Activated CD4-positive, alpha-beta T cell treated with anti-CD3 and anti-CD28 coated beads for 1 hour (primary cell): ENCODE measurements at regions not wholly inside any gene's neighbourhood (a gene's known extent, or its start where the extent isn't known, plus 50 kb on each side); places are given as distances from the start of the nearest gene placed in this dataset.

Experiments used
- DNase-seq: peaks from one replicate; pipeline ENCODE4 v3.0.0-alpha.2; 2020

DNA sequence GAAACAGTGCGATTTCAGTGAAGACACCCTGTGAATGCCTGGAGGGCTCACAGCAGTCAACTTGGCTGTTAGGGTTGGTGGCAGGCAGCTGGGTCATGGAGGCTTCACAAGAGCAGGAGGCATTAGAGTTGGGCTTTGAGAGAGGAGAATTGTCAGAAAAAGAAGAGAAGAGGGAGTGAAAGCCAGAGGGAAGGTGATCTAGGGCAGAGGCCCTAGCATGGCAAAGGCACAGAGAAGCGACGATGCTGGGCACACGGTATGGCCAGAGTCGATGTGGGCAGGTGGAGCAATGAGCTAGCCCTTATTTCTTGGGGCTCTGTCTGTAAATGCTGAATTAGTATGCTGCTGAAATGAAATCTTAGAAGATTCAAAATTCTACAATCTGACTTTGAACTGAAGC, 52.6 kb upstream of the OLFM4 start:
- DNase-seq = no peak

DNA sequence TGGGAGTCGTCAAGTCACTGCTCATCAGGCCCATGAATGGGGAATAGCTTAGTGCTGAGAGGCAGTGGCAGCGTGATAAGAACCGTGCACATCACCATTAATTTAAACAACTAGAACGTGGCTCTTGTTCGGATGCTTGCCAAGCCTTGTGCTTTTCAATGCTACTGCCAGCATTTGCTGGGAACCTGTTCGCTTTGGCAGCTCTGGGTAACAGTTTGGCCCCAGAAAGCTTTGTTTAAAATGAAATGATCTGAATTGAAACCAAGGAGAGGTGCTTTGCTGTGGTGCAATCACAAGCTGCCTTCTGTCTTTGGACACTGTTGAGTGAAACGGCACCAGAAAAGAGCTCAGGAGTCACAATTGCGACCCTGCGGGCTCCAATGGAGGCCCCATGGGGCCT, 53.5 kb upstream of the OLFM4 start:
- no peak for DNase-seq

DNA sequence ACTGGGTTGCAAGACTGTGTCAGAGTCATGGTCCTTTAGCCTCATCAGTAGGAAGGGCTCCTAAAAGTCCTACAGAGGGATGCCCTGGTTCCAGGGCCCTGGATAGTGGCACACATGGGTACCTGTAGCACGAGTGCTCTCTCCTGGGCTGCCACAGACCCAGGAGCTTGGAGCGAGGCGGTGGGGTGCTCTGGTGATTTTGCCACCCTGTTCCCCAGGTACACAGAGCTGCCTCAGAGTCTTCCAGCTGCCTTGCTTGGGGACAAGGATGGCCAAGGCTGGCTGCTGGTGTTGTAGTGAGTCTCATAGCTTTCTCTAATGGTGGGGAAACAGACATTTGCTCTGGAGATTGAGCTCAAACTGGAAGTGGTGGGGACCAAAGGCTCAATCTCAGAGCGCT, 53.9 kb upstream of the OLFM4 start:
- no peak for DNase-seq

DNA sequence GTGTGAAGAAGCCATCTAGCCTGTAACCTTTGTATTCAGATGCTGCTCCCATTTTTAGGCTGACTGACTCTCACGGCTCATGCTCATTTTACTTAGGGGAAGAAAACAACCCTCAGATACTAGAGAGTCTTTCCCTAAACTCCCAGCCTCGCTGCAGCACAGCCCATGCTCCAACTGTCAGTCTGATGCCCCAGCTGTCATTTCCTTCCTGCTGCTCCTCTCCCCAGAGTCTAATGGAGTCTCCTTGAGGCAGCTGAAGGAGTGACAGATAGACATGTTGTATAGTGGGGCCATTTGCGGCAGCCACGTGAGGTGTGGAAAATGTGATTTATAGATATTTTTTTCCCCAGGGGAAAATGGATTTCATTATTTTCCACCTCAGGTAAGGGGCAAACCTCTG, 59.2 kb upstream of the OLFM4 start:
- DNase-seq = no peak

DNA sequence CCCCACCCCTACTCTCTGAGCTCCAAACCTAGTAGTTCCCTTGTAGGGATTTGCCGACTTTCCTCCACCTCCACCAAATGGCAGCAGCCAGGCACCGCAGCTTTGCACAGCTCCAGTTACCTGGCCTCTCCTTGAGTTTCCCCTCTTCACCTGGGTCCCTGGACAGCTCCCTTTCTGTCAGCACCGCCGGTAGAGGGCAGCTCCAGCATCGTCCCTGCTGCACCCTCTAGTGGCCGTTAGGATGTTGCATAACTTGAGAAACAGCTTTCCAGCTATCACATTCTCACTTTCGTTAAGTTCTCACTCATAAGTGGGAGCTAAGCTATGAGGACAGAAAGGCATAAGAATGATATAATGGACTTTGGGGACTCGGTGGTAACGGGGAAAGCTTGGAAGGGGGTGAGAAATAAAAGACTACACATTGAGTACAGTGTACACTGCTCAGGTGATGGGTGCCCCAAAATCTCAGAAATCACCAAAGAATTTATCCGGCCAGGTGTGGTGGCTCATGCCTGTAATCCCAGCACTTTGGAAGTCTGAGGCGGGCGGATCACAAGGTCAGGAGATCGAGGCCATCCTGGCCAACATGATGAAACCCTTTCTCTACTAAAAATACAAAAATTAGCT, 60.4 kb upstream of the OLFM4 start:
- DNase-seq = peak; percentile 21

DNA sequence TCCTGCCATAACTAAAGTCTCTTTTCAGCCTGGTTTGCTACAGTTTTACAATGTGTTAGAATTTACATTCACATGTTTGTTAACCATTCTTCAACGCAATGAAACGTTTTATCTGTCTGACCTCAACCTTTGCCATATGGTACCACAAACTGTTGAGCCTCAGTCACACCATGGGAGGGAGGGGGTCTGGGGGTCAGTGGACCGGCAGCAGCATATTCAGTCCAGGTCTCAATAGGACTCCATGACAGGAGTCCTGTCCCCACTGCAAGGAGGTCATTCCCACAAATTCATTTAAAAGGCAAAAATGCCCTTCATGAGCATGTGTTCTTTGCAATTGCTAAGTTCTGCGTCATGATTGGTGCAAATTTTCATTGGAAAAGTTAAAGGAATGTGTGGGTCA, 66.6 kb upstream of the OLFM4 start:
- DNase-seq = no peak

DNA sequence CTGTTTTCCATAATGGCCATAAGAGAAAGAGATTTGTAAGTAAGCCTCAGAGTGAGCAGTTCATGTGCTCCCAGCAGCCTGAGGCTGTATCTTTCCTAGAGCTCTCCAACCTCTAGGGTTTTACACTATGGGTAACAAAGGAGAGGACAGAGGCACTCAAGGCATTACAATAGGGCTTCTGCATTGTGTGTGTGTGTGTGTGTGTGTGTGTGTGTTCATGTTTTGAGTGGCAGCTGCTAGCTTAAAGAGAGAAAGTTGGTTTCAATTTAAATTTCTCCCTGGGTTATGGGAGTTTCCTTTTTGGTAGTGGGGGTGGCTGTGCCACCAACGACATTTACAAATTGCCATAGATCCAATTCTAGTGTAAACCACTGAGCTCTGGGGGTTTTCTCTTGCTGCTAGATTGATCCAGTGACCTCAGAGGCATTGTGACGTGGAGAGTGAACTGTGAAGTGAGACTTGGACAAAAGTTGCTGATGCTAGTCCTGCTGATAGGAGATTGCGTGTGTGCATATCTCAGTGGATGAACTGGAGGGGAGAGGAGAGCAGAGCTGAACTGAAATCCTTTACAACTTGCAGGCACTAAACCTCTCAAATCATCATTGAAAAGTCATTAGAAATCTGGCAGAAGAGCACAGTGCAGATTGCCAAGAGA, 67.2 kb upstream of the OLFM4 start:
- no peak for DNase-seq

DNA sequence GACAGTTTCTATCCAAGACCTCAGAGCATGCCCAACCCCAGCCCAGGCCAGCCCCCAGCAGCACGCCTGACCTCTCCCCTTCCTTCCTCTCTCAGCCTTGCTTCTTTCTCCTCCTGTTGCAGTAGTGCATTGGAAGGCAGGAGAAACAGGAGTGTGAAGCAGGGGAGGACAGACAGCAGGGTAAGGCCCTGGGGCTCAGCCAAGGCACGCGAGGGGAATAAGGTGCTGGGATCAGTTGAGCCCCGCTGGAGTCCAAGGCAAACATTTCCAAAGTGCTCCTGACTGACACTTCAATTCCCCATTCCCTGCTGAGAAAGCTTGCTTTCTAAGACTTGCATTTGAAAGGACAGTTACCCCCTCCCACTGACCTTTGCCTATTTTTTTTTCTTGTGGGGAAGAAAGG, 73.1 kb upstream of the OLFM4 start:
- no peak for DNase-seq

DNA sequence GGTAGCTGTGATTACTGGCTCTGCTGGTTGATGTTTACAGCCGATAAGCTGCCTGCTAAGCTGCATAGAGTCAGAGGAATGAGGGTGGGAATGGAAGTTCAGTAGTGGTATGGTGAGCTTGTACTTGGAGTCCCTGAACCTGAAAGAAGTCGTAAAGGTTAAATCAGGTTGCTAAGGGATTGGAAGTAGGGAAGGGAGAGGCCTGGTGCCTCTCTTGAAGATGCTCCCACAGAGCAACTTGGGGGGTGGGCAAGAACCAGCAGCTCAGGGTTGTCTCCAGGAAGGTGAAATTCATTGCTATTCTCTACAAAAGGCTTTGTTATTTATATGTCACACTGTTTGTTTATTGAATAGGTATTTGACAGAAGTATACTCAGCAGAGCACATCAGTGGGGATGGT, 73.8 kb upstream of the OLFM4 start:
- DNase-seq = no peak

DNA sequence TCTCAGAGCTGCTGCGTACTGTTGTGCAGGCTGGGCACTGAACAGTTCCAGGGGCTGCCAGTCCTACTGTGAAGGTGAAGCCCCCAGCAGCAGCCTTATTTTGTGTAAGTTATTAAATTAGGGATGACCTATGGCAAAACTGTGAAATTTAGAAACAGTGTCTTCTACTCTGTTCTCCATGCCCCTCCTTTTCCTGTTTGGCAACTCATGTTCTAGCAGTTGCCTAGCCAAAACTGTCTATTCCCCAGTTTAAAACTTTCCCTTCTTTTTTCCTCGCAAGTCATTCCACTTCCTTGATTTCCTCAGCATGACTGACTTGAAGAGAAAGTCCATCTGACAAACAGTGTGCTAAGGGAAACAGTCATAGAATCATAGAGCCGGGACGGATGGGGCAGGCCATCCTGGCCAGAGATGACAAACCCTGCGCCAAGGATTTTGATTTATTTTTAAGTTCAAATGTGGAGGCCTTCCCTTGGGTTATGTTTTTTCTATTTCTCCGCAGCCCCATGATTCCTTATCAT, 78.1 kb upstream of the OLFM4 start:
- no peak for DNase-seq

DNA sequence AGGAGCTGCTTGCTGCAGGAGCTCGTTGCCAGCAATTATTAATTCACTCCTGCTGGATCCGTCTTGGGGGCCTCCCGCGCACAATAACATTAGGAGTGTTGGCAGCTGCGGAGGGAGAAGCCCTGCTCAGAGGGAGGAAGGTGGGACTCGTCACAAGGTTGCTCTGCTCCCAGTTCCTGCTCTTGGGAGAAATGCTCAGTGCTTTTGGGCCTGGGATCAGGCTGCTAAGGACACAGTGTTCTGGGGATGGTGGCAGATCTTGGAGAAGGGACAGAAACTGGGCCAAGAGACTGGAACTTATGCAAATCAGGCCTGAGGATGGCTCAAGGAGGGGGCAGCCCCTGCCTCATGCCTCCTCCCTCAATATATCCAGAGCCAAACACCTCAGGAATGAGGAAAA, 78.9 kb upstream of the OLFM4 start:
- no peak for DNase-seq

DNA sequence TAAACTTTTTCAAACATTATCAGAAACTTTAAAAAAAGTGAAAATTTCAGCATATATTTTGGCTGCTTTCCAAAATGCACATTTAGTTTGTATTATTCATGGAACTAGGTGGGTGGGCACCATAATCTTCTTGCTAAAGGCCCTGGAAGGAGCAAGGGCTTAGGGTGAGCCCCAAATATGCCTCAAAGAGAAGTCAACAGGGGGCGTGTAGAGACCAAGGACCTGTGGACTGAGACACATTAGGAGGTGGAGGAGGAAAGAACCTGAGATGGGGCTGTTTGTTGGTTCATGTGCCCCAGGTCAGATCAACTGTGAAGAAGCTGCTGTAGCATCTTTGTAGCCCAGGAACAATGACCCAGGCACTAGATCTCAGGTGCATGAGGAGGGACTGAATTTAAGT, 79.6 kb upstream of the OLFM4 start:
- no peak for DNase-seq

DNA sequence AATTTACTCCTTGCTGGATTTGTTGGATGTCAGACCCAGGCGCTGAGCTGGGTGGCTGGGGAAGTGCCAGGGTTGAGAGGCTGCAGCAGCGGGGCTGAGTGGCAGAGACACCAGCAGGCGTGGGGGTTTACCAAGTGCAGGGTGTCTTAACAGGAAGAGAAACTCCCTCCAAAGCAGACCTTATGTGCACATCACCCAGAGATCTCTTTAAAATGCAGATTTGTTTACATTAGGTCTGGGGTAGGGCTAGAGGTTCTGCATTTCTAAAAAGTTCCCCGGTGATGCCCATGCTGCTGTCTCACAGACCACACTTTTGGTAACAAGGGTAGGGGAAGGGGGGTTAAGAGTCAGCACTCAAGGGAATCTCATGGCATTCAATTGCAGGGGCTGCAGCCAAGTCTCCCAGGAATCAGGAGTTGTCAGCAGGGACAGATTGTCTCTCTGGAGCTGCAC, 80.7 kb upstream of the OLFM4 start:
- DNase-seq = no peak

DNA sequence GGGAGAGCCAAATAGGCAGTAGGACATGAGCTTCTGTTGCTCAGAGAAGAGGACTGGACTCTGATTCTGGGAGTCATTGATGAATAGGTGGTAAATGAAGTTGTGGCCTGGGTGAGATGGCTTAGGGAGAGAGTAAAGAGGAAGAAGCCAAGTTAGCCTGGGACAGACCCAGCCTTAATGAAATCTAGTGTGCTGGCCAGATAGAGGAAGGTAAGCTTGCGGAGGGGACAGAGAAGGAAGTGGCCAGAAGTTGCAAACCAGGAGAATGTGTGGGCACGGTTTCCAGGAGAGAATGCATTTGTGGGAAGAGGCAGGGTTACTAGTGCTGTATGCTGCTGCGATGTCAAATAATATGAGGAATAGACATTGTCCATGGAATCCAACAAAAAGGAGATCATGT, 83.3 kb upstream of the OLFM4 start:
- DNase-seq = no peak

DNA sequence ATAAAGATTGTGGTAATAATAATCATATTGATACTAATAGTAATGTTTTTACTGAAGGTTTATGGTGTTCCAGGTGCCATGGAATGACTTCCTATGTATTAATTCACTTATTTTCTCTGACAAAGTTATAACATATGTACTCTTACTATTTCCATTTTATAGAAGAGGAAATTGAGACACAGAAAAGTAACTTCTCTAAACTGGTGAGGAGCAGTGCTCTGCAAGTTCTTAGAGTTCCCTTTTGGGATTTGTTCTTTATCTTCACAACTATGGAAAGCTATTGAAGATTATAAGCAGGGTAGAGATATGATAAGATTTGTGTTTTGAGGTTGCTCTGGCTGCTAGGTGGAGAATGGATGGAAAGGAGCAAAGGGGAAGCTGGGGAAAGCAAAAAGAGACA, 83.9 kb upstream of the OLFM4 start:
- DNase-seq = no peak

DNA sequence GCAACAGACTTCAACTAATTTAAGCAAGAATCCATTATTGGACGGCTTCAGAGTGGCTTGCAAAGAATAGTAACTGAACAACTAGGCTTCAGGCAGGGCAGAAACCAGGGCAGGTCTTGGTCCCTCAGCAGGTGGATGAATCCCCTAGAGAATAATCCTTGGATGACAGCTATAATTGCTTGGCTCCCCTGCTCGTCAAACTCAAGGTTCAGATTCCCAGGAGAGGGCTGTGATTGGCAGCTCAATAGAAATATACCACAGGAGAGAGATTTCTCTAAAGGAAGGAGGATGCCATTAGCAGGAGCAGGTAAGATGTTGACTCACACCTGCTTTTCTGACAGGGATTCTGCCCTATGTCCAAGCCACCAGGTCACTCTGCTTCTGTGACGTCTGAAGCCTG, 89.6 kb upstream of the PCDH8 start:
- DNase-seq = no peak

DNA sequence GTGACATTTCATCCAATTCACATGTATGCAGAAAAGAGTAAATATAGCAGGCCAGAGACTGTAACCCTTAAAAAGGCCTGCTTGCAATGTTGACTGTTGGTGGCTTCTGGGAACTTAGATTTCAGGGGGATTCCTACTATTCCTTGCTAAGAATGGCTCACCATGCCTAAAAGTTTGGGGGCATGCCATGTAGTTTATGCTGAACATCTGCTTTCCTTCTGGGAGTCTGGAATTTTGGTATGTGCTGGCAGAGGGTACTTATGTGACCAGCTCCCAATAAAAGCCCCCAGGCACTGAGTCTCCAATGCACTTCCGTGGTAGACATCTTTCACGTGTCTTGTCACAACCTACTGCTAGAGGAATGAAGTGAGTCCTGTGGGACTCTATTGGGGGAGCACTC, 88.4 kb upstream of the PCDH8 start:
- DNase-seq = no peak

DNA sequence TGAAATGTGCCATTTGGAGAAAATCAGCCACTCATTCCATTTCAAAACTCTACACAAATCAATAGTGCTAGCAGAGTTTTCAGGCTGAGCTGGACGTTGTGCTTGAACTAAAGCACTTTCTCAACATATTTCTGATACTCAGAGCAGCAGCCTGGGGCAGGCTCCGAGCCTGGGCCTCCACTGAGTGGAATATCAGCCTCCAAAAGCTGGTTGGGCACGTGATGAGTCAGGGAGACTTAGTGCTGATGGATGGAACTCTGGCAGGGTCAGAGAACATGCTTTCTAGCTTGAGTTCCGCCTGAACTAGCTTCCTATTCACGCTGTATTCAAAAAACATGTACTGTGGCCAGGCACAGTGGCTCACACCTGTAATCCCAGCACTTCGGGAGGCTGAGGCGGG, 85.8 kb upstream of the PCDH8 start:
- DNase-seq = no peak

DNA sequence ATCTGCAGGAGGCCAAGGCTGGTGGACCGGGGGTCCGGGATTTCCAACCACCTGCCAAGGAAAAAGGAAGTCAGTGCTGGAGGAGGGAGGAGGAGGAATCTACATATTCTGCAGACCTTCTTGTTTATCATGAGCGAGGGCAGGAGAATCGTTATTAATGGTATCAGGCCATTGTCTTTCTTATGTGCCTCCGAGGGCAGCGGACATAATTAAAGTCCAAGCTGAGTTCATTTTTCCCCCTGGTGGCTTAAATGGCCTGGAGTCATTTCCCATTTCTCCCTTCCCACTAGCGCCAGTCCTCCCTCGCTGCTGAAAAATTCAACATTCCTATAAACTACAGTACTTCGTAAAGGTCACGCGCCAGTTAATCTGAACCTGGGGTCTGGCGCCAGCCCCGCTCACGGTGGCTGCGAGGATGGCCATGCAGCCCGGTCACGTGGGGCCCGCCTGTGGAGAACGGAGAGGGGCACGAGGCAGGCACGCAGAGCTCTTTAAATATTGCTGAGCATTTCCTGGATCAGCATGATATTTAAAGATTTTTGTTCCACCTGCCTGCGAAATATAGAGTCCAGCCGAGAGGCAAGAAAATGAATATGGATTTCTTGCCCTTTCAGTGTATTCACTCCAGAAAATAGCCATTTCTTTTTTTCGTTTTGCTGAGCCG, 85.2 kb upstream of the PCDH8 start:
- DNase-seq = no peak

DNA sequence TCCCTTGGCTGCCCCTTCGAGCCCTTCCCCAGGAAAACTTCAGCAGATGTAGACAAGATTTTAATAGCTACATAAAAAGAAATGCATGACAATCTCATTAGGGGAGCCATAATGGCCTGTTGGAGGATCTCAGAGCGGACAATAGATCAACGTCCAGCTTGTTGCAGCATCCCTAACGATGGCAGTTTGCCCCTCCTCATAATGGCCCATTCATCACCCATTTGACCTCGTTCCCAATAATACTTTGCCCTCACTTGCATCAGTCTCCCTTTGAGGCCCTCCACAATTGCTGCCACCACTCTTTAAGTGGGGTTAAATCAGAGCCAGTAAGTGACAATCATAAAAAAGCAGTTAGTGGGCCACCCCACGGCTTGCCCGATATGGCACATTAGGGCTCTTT, 84.7 kb upstream of the PCDH8 start:
- DNase-seq = no peak

DNA sequence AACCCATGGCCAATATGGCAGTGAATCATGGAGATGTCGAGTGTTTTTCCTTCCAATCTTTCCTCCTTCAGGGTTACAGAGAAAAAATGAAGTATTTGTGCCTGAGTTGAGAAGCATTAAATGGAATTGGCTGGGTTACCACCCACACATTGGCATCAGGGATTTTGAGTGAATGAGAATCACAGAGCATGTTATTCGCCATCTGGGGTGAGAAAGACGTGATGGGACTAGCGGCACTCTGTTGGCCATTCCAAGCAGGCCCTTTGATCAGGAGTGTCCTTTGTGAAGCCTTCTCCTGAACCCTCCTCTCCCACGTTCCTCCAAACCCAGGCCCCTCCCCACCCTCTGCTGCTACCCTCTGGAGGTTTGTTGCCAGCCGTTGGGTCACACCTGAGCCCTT, 84.2 kb upstream of the PCDH8 start:
- DNase-seq = no peak

DNA sequence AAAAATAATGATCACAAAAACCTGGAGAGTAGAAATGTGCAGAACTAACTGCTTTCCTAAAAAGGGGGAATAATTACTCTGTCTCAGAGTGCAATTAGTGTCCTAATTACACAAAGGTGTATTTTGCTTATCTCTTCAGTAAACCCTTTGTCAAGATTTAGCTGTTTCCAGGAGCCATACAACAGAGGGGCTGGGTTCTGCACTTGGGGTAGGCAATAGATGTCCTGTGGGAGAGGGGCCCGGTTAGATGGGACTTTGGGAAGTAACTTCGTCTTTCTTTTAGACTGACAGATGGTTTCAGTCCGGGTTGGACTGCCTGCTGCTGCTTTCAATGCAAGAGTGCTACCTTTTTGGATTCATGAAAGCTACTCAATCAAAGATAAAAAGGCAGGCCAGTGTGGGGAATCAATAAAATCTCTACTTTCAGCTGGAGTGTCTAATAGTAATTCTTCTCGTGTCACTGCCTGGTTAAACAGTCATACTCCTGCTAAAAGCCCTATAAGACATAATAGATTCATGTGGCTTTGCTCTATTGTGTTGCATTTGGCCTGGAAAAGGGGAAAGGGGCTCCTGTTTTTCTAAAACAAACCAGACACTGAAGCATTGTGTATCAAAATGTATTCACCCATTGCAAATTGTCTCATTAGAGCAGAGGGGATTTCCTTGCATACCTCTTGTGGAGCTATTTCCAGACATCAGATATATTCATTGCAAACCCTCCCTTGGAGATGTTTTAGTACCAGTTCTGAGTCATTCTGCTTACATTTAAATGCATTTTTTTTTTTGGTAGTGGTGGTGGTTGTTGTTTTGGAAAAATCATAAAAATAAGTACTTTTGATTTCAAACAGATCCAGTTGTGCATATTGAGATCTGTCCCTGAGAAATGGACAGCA, 83.3 kb upstream of the PCDH8 start:
- no peak for DNase-seq

DNA sequence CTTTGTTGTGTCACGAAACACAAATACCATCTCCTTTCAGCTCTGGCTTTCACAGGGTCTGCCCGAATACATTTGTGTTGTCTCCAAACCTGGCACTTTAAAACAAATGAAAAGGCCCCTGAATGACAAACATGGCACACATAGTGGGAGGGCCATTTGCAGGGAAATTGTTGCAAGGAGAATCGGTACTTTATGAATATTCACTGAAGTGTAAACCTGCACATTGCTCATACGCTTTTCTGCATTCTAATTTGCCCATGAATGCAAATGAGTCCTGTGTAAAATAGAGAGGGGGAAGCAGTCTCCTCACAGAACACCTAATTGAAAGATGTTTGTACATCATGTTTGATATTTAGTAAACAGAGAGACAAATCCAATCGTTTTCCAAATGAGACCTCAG, 82.7 kb upstream of the PCDH8 start:
- DNase-seq = no peak
